Upper lobe of left lung (tissue), 6 donors: ENCODE measurements at regions not wholly inside any gene's neighbourhood (a gene's known extent, or its start where the extent isn't known, plus 50 kb on each side); places are given as distances from the start of the nearest gene placed in this dataset.
"Not testable (repeated sequence)": the region's sequence is repeated elsewhere in the genome, so short reads cannot be mapped to it uniquely, and the experiment has no call there.

Experiments
- ATAC-seq, 2 donors: fragments of 200-7000 bp; cut with Tn5 transposase; one replicate each; pipeline ENCODE4 v1.9.1; 2022; ENCODE audit warnings: mild to moderate bottlenecking in 2 of 2, moderate library complexity in 2 of 2; ENCODE audit not compliant: low FRiP score in 2 of 2
- DNase-seq, 2 donors: peaks; one replicate each; pipeline ENCODE4 v3.0.0-alpha.2; 2019 to 2020
- H3K27ac ChIP-seq, 4 donors: fragments of 200-600 bp; sonication (generic); one replicate each; pipeline ENCODE4 v1.5.1; 2016 to 2019
- H3K27me3 ChIP-seq, 4 donors: fragments of 200-600 bp; sonication (generic); one replicate each; pipeline ENCODE4 v1.5.1; 2017 to 2019
- H3K36me3 ChIP-seq, 4 donors: fragments of 200-600 bp; sonication (generic); one replicate each; pipeline ENCODE4 v1.5.1; 2016 to 2019
- H3K4me1 ChIP-seq, 4 donors: fragments of 200-600 bp; sonication (generic); one replicate each; pipeline ENCODE4 v1.5.1; 2018 to 2019
- H3K4me3 ChIP-seq, 4 donors: fragments of 200-600 bp; sonication (generic); one replicate each; pipeline ENCODE4 v1.5.1; 2017 to 2019; ENCODE audit warnings: mild to moderate bottlenecking in 2 of 4, moderate library complexity in 1 of 4
- H3K9me3 ChIP-seq, 4 donors: fragments of 200-600 bp; sonication (generic); one replicate each; pipeline ENCODE4 v1.5.1; 2018 to 2019
- EP300 ChIP-seq, 4 donors: sonication (generic); formaldehyde crosslinking; IDR thresholded peaks; one replicate each; pipeline ENCODE4 v1.5.1; 2017; ENCODE audit warnings: antibody characterized with exemption in 4 of 4, control low read depth in 2 of 4
- POLR2A ChIP-seq, 4 donors: fragments of 450-650 bp; IDR thresholded peaks; one replicate each; pipeline ENCODE4 v1.5.1; 2016 to 2017; ENCODE audit warnings: antibody characterized with exemption in 4 of 4, mild to moderate bottlenecking in 2 of 4
- POLR2AphosphoS5 ChIP-seq, 2 donors: sonication (generic); formaldehyde crosslinking; IDR thresholded peaks; one replicate each; pipeline ENCODE4 v1.5.1; 2017; ENCODE audit warnings: antibody characterized with exemption in 2 of 2
- WGBS, 2 donors: methylation state at CpG; one replicate each; pipeline ENCODE4 v1.1.5; 2017 to 2018; 5-methylcytosine and 5-hydroxymethylcytosine counted together
- TF ChIP-seq, protein P1 (sequence below), 6 experiments: fragments of 450-650 bp in 4 of 6; fragments of 200-600 bp in 2 of 6; sonication (generic) in 2 of 6; IDR thresholded peaks; one replicate each; pipeline ENCODE4 v1.5.1; 2016 to 2019; ENCODE audit warnings: antibody characterized with exemption in 6 of 6
- donor health status: DM: no; HTN: no; CAD: no; lungs with moderate emphysema.
- donor health status: DM: no; HTN: yes; CAD: no; lungs with severe emphysema.

DNA sequence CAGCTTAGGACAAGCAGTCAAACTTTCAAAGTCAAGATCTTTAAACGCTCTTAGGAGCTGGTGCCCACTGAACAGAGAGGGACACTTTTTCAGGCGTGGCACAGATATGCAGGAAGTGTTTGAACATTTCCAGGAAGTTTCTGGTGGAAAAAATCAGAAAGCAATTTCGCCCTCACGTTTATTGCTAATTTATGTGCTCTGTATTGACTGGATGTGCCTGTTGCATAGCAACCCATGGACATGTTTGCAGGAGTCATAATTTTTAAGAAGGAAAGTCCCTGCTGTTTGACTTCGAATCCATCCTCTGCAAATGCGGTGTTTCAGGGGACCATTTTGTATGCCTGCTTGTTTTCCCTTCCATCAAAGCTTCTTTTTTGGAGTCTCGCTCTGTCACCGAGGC, 239.9 kb upstream of the IRF2BP2 start:
- Histone ChIP-seq H3K4me1 (peaks cover 20 to 43% (median 25%) of the 10 kb centered on the region in 4 donors), H3K36me3 (no peaks in the 10 kb centered on the region), H3K9me3 (no peaks in the 10 kb centered on the region), H3K27me3 (no peaks in the 10 kb centered on the region), H3K4me3 (no peak overlapping the region), H3K27ac (peak overlapping the region; percentile 6 to 55 (median 40))
- no peak for TF ChIP-seq EP300 (IDR thresholded peaks at IDR 0.05)
- no peak for TF ChIP-seq POLR2A (IDR thresholded peaks at IDR 0.05)
- no peak for TF ChIP-seq POLR2AphosphoS5 (IDR thresholded peaks at IDR 0.05)
- TF ChIP-seq, protein P1, sequence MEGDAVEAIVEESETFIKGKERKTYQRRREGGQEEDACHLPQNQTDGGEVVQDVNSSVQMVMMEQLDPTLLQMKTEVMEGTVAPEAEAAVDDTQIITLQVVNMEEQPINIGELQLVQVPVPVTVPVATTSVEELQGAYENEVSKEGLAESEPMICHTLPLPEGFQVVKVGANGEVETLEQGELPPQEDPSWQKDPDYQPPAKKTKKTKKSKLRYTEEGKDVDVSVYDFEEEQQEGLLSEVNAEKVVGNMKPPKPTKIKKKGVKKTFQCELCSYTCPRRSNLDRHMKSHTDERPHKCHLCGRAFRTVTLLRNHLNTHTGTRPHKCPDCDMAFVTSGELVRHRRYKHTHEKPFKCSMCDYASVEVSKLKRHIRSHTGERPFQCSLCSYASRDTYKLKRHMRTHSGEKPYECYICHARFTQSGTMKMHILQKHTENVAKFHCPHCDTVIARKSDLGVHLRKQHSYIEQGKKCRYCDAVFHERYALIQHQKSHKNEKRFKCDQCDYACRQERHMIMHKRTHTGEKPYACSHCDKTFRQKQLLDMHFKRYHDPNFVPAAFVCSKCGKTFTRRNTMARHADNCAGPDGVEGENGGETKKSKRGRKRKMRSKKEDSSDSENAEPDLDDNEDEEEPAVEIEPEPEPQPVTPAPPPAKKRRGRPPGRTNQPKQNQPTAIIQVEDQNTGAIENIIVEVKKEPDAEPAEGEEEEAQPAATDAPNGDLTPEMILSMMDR (IDR thresholded peaks at IDR 0.05) = no peak
- DNase-seq (no peak), ATAC-seq (no peak)
- 61 to 71% methylated on average over 8 of the region's 8 CpGs for WGBS, 2 donors

DNA sequence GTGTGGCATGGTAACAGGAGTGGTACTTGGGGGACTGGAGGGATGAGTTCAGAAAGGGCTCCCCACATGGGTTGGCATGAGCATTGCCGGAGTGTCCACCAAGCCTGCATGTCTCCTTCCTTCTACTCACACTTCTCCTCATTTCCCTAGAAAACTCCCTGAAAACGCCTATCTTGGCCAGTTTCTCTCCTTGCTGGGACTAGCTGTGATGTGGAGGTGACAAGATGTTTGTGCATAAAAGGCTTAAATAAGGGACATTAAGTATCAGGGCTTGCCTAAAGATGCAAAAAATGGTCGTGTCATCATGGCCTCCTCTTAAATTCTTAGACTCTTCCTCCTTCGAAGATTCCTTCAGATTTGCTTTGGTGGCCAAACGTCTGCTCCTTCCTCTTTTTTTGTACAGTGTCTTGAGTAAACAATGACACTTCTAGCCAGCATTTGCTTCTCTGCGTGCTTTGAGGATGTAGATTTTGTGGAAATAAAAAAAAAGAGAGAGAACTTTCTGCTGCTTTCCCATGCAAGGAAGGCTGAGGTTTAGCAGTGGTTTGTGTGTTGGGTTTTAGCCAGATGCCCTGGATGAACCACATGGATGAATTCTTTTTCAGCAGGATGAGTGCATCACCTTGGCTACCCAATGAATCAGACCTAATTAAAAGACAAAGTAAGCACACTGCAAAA, 239.1 kb upstream of the IRF2BP2 start:
- Histone ChIP-seq H3K4me1 (peaks cover 28 to 45% (median 31%) of the 10 kb centered on the region in 4 donors), H3K27me3 (no peaks in the 10 kb centered on the region), H3K36me3 (no peaks in the 10 kb centered on the region), H3K9me3 (no peaks in the 10 kb centered on the region), H3K4me3 (no peak overlapping the region), H3K27ac (peak overlapping the region; percentile 6 to 64 (median 46))
- TF ChIP-seq POLR2A (IDR thresholded peaks at IDR 0.05) (no peak), EP300 (IDR thresholded peaks at IDR 0.05) (no peak), POLR2AphosphoS5 (IDR thresholded peaks at IDR 0.05) (peak in 1 of 2 donors; percentile 22)
- TF ChIP-seq, protein P1 (IDR thresholded peaks at IDR 0.05) = no peak
- DNase-seq = peak in 1 of 2 donors; percentile 40
- ATAC-seq = peak; percentile 56 to 73
- WGBS, 2 donors = 44 to 54% methylated on average over 6 of the region's 6 CpGs

DNA sequence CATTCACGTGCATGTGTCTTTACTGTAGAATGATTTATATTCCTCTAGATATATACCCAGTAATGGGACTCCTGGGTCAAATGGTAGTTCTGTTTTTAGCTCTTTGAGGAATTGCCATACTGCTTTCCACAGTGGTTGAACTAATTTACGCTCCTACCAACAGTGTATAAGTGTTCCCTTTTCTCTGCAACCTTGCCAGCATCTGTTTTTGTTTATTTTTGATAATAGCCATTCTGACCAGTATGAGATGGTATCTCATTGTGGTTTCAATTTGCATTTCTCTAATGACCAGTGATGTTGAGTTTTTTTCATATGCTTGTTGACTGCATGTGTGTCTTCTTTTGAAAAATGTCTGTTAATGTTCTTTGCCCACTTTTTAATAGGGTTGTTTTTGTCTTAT, 236.8 kb upstream of the IRF2BP2 start:
- H3K4me1 ChIP-seq = peaks cover 36 to 46% (median 44%) of the 10 kb centered on the region in 4 donors

DNA sequence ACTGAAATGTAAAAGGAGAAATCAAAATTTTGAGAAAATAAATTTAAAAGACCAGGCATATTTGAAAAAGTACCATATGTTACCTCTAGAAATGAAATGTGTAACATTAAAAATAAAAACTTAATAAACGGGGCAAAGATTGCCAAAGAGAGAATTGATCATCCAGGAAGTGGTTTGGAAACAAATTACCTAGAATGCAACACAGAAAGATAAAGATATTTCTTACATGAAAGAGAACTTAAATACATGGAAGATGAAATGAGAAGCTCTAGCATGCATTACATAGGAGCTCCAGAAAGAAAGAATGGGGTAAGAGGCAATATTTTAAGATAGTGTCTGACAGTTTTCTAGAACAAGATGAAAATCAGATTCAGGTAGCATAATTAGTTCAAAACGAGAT, 235.9 kb upstream of the IRF2BP2 start:
- ATAC-seq = no peak
- Histone ChIP-seq H3K36me3 (no peaks in the 10 kb centered on the region), H3K4me1 (peaks cover 29 to 42% (median 38%) of the 10 kb centered on the region in 4 donors), H3K27ac (no peak overlapping the region), H3K27me3 (no peaks in the 10 kb centered on the region), H3K4me3 (no peak overlapping the region), H3K9me3 (no peaks in the 10 kb centered on the region)
- TF ChIP-seq POLR2A (IDR thresholded peaks at IDR 0.05) (no peak), EP300 (IDR thresholded peaks at IDR 0.05) (no peak), POLR2AphosphoS5 (IDR thresholded peaks at IDR 0.05) (no peak)
- TF ChIP-seq, protein P1 (IDR thresholded peaks at IDR 0.05) = no peak
- 78 to 81% methylated on average over 2 of the region's 2 CpGs for WGBS, 2 donors
- no peak for DNase-seq

More for the DNA sequence above, 236.8 kb upstream of the IRF2BP2 start:
- H3K9me3 ChIP-seq, H3K4me3 ChIP-seq, H3K27ac ChIP-seq, DNase-seq, ATAC-seq, H3K36me3 ChIP-seq, H3K27me3 ChIP-seq: not testable (repeated sequence)
- 86 to 96% methylated on average over 2 of the region's 2 CpGs for WGBS, 2 donors

DNA sequence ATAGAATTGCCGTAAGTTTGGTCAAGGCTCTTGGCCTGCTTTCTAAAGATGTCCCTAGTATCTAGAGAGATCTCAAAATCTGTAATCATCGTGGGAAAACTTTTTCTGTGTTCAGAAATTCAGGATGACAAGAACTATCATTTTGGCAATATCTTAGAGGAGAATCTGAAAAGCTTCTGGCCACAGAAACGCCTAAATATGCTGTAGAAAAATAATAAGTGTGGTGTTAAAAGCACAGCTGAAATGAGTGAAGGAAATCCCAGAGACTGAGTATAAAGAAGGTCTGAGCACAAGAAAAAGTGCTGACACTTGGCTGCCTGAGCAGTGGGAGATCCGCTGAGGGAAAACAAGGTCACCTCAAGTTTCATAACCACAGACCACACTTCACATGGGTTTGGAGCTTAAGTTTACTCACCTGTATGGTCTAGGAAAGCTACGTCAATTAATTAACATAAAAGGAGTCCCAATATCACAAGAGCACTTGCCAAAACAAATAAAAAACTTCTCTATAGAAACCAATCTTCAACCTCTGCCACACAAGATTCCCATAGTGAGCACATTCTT, 235.2 kb upstream of the IRF2BP2 start:
- DNase-seq = peak in 1 of 2 donors; percentile 44
- Histone ChIP-seq H3K4me3 (no peak overlapping the region), H3K4me1 (peaks cover 29 to 36% (median 34%) of the 10 kb centered on the region in 4 donors), H3K27ac (no peak overlapping the region), H3K36me3 (no peaks in the 10 kb centered on the region), H3K9me3 (no peaks in the 10 kb centered on the region), H3K27me3 (no peaks in the 10 kb centered on the region)
- WGBS, 2 donors = 46 to 67% methylated on average over 5 of the region's 5 CpGs
- peak in 1 of 4 donors; percentile 43 for TF ChIP-seq EP300 (IDR thresholded peaks at IDR 0.05)
- no peak for TF ChIP-seq POLR2AphosphoS5 (IDR thresholded peaks at IDR 0.05)
- ATAC-seq = no peak
